Breast epithelium (tissue), 3 donors: ENCODE measurements at regions not wholly inside any gene's neighbourhood (a gene's known extent, or its start where the extent isn't known, plus 50 kb on each side); places are given as distances from the start of the nearest gene placed in this dataset.

Experiments
- CTCF ChIP-seq, 3 donors: fragments of 450-650 bp; IDR thresholded peaks; one replicate each; pipeline ENCODE4 v1.5.1; 2016 to 2017; ENCODE audit warnings: antibody characterized with exemption in 3 of 3, mild to moderate bottlenecking in 3 of 3, moderate library complexity in 3 of 3
- POLR2A ChIP-seq: fragments of 450-650 bp; IDR thresholded peaks from one replicate; pipeline ENCODE4 v1.6.1; 2016; ENCODE audit warnings: antibody characterized with exemption, mild to moderate bottlenecking, moderate library complexity
- POLR2AphosphoS5 ChIP-seq, 3 donors: sonication (generic); formaldehyde crosslinking; IDR thresholded peaks; one replicate each; pipeline ENCODE4 v1.6.1; 2017; ENCODE audit warnings: antibody characterized with exemption in 3 of 3

GRCh38 chr11:113615773-113616172, 90.3 kb downstream of the TMPRSS5 start:
- TF ChIP-seq CTCF (IDR thresholded peaks at IDR 0.05): no peak
- TF ChIP-seq POLR2AphosphoS5 (IDR thresholded peaks at IDR 0.05): no peak
- TF ChIP-seq POLR2A: no peak
